Fibroblast of mammary gland (primary cell): ENCODE measurements at regions not wholly inside any gene's neighbourhood (a gene's known extent, or its start where the extent isn't known, plus 50 kb on each side); places are given as distances from the start of the nearest gene placed in this dataset.

Experiments
- DNase-seq: peaks from one replicate; pipeline ENCODE4 v3.0.0-alpha.2; 2010; ENCODE audit warnings: low read depth
- H3K4me3 ChIP-seq: 2 replicates; pipeline ENCODE4 v1.5.1; 2011; ENCODE audit warnings: low read depth, mild to moderate bottlenecking, low read length, moderate library complexity; ENCODE audit not compliant: control insufficient read depth
- TF ChIP-seq, protein P1 (sequence below): conservative IDR thresholded peaks from 2 replicates; pipeline ENCODE4 v1.5.1; 2011; ENCODE audit warnings: low read depth, low read length, inconsistent platforms; ENCODE audit not compliant: control insufficient read depth, insufficient read depth

DNA sequence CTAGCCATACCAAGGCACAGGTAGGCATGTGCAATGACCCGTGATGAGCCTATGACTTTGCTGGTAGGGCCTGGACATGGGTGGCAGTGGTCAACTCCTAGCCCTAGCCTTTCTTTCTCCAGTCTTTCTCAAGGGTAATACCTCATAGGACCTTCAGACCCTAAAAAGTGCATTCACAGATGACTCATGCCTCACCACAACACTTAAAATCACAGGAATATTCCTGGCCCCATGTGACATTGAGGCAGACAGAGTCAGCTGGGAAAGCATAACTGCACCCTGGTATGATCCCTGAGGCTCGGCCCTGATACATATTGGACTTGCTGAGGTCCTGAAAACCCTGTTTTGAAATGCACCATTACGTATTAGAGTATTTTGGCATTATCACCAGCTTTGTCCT is 449.5 kb downstream of the HINT1 start:
- TF ChIP-seq, protein P1, sequence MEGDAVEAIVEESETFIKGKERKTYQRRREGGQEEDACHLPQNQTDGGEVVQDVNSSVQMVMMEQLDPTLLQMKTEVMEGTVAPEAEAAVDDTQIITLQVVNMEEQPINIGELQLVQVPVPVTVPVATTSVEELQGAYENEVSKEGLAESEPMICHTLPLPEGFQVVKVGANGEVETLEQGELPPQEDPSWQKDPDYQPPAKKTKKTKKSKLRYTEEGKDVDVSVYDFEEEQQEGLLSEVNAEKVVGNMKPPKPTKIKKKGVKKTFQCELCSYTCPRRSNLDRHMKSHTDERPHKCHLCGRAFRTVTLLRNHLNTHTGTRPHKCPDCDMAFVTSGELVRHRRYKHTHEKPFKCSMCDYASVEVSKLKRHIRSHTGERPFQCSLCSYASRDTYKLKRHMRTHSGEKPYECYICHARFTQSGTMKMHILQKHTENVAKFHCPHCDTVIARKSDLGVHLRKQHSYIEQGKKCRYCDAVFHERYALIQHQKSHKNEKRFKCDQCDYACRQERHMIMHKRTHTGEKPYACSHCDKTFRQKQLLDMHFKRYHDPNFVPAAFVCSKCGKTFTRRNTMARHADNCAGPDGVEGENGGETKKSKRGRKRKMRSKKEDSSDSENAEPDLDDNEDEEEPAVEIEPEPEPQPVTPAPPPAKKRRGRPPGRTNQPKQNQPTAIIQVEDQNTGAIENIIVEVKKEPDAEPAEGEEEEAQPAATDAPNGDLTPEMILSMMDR, result no peak
- DNase-seq, result peak; percentile 63
- no peak overlapping the region for H3K4me3 ChIP-seq

DNA sequence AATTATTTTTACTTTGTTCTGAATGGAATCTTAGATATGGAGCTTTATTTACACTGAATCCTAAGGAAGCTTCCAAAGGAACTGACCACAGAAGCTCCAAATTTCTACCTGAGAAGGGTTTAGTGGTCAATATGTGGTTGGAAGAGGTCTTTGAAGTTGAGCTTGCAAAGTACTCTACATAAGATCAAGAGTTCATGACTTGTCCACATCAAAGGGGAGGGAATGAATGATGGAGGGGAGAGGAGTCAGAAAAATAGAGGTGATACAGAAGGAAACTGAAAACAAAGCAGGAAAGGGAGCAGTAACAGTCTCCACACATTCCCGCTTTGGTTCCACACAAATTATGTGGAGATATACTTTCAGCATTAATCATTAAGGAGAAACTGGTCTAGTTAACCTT is 450.9 kb downstream of the HINT1 start:
- TF ChIP-seq, protein P1, result no peak
- no peak overlapping the region for H3K4me3 ChIP-seq
- DNase-seq, result no peak

DNA sequence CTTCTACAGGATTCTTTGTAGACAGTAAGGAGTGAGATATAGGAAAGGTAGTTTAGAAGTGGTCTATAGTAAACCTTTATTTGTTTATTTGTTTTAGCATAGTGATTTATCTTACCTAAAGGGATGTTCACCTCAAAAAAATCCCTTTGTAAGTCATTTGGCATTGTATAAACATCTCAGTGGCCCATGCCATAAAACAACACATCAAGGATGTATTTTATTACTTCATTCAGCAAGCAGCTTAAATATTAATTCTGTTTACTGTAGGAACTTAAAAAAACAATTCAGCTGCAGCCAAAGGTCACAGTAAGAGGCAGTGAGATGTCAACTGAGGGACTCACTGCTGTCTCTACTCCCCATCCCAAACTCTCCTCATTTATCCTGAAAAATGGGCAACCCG is 452.7 kb downstream of the HINT1 start:
- TF ChIP-seq, protein P1, result no peak
- H3K4me3 ChIP-seq, result no peak overlapping the region
- DNase-seq, result no peak

DNA sequence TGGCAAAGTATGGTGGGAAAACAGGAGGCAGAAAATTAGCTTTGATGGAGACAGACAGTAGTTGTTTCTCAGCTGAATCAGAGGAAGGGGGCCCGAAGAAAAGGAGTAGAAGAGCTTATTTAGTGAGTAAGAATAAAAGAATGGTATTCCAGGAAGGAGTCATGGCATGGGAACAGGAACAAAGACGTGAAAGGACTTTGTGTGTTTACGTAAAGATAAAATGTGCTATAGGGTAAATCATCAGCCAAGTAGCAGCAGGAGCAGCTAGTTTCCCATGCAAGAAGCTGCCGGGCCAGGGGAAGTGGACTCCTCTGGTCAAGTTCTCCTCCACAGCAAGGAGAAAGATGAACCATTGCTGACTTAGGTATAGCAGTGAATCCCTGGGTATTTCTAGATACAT is 454.5 kb downstream of the HINT1 start:
- DNase-seq, result peak; percentile 68
- H3K4me3 ChIP-seq, result no peak overlapping the region
- TF ChIP-seq, protein P1, result no peak

DNA sequence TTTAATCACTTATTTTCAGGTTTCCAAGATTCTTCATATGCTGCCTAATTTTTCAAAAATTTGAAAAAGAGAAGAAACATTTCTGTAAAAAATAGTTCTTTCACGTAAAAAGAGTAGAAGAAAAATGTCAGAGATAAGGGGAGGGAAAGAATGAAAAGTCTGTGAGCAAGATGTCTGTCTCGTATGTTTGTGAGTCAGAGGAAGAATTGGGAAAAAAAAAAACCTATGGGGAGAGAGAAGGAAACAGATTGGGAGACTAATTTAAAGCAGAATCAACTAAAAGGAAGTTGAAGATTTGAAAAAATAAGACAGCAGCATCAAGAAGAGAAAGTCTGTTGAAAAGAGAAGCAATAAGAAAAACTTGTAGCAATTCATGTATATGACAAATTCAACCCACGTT is 456.3 kb downstream of the HINT1 start:
- TF ChIP-seq, protein P1, result no peak
- H3K4me3 ChIP-seq, result no peak overlapping the region
- peak; percentile 19 for DNase-seq

DNA sequence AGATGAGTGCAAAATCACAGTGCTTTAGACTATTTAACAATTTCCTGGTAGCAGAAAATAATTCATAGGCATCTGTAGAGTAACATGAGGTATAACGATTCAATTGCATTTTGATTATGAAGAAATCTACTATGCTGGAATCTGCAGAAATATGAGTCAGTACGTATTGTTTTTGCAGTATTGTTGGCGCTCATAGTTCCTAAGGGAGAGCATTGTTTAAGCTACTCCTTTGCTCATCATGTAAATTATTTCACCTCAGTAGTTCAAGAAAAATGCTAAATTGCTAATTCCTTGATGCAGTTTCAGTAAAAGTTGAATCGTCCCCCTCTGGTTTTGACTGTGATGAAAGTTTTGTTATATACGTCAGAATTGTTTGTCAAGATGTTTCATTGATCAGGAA is 458.4 kb downstream of the HINT1 start:
- H3K4me3 ChIP-seq, result no peak overlapping the region
- TF ChIP-seq, protein P1, result no peak
- peak; percentile 25 for DNase-seq

DNA sequence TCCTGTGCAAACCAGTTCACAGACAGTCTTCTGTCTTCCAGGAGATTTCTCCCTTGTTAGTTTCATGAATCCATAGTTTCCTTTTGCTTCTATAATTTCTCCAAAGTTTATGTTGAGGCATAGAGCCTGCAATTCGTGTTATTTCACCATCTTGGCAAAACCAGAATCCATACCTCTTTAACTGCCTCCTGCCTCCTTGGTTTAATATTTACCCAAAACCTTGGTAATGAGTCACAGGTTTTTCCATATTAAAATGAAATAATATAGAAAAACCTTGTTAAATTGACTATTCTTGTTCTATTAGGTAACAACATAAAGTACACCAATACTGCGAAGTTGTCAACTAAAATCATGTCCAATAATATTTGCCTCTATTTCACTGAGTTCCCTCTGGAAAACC is 459.7 kb downstream of the HINT1 start:
- H3K4me3 ChIP-seq, result no peak overlapping the region
- TF ChIP-seq, protein P1, result no peak
- DNase-seq, result no peak
